Peyer's patch (tissue), 4 donors: ENCODE measurements at regions not wholly inside any gene's neighbourhood (a gene's known extent, or its start where the extent isn't known, plus 50 kb on each side); places are given as distances from the start of the nearest gene placed in this dataset.

Experiments used
- DNase-seq, 3 donors: peaks; one replicate each; pipeline ENCODE4 v3.0.0-alpha.2; 2017 to 2019
- H3K27ac ChIP-seq, 4 donors: fragments of 200-600 bp; sonication (generic); one replicate each; pipeline ENCODE4 v1.5.1; 2016 to 2019
- H3K27me3 ChIP-seq, 2 donors: fragments of 200-600 bp; sonication (generic); one replicate each; pipeline ENCODE4 v1.5.1; 2019
- H3K36me3 ChIP-seq, 3 donors: fragments of 200-600 bp; sonication (generic); one replicate each; pipeline ENCODE4 v1.5.1; 2016 to 2019
- H3K4me1 ChIP-seq, 4 donors: fragments of 200-600 bp; sonication (generic); one replicate each; pipeline ENCODE4 v1.5.1; 2016 to 2019
- H3K4me3 ChIP-seq, 4 donors: fragments of 200-600 bp; sonication (generic); 1 replicate in 3 of 4; 2 replicates in 1 of 4; pipeline ENCODE4 v1.5.1; 2016 to 2019; ENCODE audit warnings: mild to moderate bottlenecking in 1 of 4
- H3K9me3 ChIP-seq, 4 donors: fragments of 200-600 bp; sonication (generic); one replicate each; pipeline ENCODE4 v1.5.1; 2016 to 2019; ENCODE audit warnings: mild to moderate bottlenecking in 1 of 4
- POLR2A ChIP-seq, 2 donors: fragments of 450-650 bp; IDR thresholded peaks; one replicate each; pipeline ENCODE4 v1.5.1; 2017; ENCODE audit warnings: antibody characterized with exemption in 2 of 2, mild to moderate bottlenecking in 2 of 2, moderate library complexity in 2 of 2
- TF ChIP-seq, protein P1 (sequence below), 6 experiments: fragments of 450-650 bp in 4 of 6; fragments of 200-600 bp in 2 of 6; sonication (generic) in 1 of 6; IDR thresholded peaks; one replicate each; pipeline ENCODE4 v1.5.1; 2017 to 2019; ENCODE audit warnings: antibody characterized with exemption in 6 of 6, mild to moderate bottlenecking in 3 of 6, moderate library complexity in 1 of 6

DNA sequence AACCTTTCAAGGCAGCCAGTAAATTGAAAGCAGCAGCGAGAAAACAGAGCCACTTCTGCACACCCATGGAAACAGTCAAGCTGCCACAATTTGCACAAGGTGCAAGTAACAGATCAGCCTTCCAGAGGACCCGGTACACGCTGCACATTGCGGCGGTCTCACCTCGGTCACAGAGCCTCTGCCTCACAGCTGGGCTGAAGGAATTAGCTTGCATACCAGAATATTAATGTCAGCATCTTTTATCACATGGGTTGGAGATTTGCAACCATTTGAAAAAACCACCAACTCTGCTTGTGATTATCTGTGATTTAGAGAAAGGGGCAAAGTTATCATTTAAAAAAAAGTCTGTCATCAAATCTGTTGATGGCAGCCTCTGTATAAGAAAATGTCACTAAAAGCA, 330.5 kb upstream of the TCF4 start:
- no peaks in the 10 kb centered on the region for H3K9me3 ChIP-seq
- H3K4me1 ChIP-seq, result no peaks in the 10 kb centered on the region
- H3K36me3 ChIP-seq, result no peaks in the 10 kb centered on the region
- H3K27me3 ChIP-seq, result no peaks in the 10 kb centered on the region
- no peak overlapping the region for H3K4me3 ChIP-seq
- DNase-seq, result no peak
- TF ChIP-seq POLR2A (IDR thresholded peaks at IDR 0.05), result no peak
- TF ChIP-seq, protein P1, sequence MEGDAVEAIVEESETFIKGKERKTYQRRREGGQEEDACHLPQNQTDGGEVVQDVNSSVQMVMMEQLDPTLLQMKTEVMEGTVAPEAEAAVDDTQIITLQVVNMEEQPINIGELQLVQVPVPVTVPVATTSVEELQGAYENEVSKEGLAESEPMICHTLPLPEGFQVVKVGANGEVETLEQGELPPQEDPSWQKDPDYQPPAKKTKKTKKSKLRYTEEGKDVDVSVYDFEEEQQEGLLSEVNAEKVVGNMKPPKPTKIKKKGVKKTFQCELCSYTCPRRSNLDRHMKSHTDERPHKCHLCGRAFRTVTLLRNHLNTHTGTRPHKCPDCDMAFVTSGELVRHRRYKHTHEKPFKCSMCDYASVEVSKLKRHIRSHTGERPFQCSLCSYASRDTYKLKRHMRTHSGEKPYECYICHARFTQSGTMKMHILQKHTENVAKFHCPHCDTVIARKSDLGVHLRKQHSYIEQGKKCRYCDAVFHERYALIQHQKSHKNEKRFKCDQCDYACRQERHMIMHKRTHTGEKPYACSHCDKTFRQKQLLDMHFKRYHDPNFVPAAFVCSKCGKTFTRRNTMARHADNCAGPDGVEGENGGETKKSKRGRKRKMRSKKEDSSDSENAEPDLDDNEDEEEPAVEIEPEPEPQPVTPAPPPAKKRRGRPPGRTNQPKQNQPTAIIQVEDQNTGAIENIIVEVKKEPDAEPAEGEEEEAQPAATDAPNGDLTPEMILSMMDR (IDR thresholded peaks at IDR 0.05), result no peak
- no peak overlapping the region for H3K27ac ChIP-seq

DNA sequence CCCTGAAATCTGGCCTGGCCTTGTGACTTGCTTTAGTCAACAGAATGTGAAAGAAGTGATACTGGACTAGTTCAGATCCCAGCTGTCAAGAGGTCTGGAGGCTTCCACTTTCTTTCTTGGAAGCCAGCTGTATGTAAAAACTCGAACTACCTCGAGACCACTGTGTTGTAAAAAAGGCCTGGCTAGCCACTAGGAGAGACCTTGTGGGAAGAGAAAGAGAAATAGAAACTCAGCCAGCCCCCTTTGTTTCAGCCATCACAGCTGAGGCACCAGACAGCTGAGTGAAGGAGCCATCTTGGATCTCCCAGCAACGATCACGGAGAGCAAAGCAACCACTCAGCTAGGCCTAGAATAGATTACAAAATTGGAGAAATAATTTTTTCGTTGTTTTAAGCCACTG, 324.9 kb upstream of the TCF4 start:
- no peaks in the 10 kb centered on the region for H3K27me3 ChIP-seq

DNA sequence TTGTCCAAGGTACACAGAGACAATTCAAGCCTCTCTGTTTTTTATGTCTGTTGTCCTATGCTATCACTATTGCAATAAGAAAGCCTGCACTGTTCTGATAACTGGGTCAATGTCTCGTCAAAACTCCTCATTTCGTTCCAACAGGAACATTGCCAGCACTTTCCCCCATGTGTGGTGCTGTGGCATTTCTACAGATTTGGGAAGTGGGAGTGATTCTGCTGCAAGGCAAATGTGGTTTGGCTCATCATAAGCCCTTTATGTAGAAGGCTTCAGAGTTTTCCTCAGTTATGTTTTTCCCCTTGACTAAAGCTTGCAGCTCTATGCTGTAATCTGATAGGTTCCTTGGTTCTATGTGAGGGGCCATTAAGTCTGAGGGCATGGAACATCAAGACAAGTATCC, 324.1 kb upstream of the TCF4 start:
- DNase-seq, result no peak
- TF ChIP-seq, protein P1 (IDR thresholded peaks at IDR 0.05), result no peak
- no peak for TF ChIP-seq POLR2A (IDR thresholded peaks at IDR 0.05)
- no peaks in the 10 kb centered on the region for H3K36me3 ChIP-seq
- no peaks in the 10 kb centered on the region for H3K27me3 ChIP-seq
- H3K27ac ChIP-seq, result no peak overlapping the region
- no peaks in the 10 kb centered on the region for H3K9me3 ChIP-seq
- no peaks in the 10 kb centered on the region for H3K4me1 ChIP-seq
- H3K4me3 ChIP-seq, result no peak overlapping the region

More for the DNA sequence above, 324.9 kb upstream of the TCF4 start:
- H3K27ac ChIP-seq, result no peak overlapping the region
- no peak for DNase-seq
- H3K4me1 ChIP-seq, result no peaks in the 10 kb centered on the region
- TF ChIP-seq, protein P1 (IDR thresholded peaks at IDR 0.05), result no peak
- TF ChIP-seq POLR2A (IDR thresholded peaks at IDR 0.05), result no peak
- no peaks in the 10 kb centered on the region for H3K36me3 ChIP-seq
- H3K9me3 ChIP-seq, result no peaks in the 10 kb centered on the region
- H3K4me3 ChIP-seq, result no peak overlapping the region

DNA sequence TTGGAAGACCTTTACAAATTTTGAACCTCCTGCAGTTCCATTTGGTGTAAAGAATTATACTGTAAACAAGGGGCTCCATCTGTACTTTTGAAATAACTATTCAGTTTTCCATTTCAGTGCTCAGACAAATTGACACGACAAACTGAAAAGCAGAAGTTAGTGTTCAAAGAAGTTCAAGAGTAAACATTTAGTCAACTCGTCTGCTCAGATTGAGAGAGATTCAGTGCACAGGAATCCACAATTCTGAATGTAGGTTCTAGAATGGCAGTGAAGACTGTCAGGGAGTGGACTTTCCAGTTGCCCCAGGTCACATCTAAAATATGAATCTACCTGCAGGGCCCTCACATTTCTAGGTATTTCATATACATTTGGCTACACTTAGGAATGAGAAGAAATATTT, 322.3 kb upstream of the TCF4 start:
- H3K27me3 ChIP-seq, result no peaks in the 10 kb centered on the region
- H3K9me3 ChIP-seq, result no peaks in the 10 kb centered on the region
- DNase-seq, result no peak
- no peaks in the 10 kb centered on the region for H3K4me1 ChIP-seq
- no peak overlapping the region for H3K27ac ChIP-seq
- H3K4me3 ChIP-seq, result no peak overlapping the region
- TF ChIP-seq, protein P1 (IDR thresholded peaks at IDR 0.05), result no peak
- no peak for TF ChIP-seq POLR2A (IDR thresholded peaks at IDR 0.05)
- H3K36me3 ChIP-seq, result no peaks in the 10 kb centered on the region

DNA sequence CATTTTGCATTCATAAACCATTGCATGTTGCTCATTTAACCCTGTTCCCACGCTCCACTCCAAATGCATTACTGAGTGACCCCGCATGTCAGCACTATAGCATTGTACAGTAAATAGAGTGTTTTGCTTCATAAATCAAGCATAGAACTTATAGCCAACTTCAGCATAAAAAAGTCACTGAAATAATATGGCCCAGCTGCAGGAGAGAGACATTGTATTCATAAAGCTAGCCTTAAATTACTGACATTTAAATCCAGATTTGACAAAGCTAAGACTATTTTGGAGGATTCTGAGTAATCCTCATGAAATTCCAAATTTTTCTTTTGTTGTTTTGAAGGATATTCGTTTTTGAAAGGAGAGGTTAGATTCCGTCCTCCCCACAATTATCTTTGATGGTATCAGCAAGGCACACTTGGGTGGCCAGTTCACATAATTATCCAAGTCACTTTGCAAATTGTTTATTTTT, 320.9 kb upstream of the TCF4 start:
- Histone ChIP-seq H3K9me3 (no peaks in the 10 kb centered on the region), H3K36me3 (no peaks in the 10 kb centered on the region), H3K27ac (no peak overlapping the region), H3K27me3 (no peaks in the 10 kb centered on the region), H3K4me3 (no peak overlapping the region), H3K4me1 (no peaks in the 10 kb centered on the region)
- TF ChIP-seq, protein P1 (IDR thresholded peaks at IDR 0.05), result no peak
- no peak for TF ChIP-seq POLR2A (IDR thresholded peaks at IDR 0.05)
- no peak for DNase-seq
